HCT116 (cell line): ENCODE measurements at regions not wholly inside any gene's neighbourhood (a gene's known extent, or its start where the extent isn't known, plus 50 kb on each side); places are given as distances from the start of the nearest gene placed in this dataset.
A peak's percentile ranks its signal among the peaks of the same experiment; 100 is the strongest.

Experiments used
- ATAC-seq: fragments of 200-7000 bp; cut with Tn5 transposase; 2 replicates; pipeline ENCODE4 v1.9.1; 2020; ENCODE audit warnings: mild to moderate bottlenecking, moderate library complexity
- BruUV-seq: library from RNA; stranded (reverse); fragments of 400-500 nt; replicated peaks from 2 replicates; lab custom pipeline; 2021; lab: Mats Ljungman, UMichigan
- CTCF ChIA-PET: fragments of 300-600 bp; sonication (Branson Sonifier 250); formaldehyde crosslinking; loops from one replicate; lab custom pipeline; 2021; ENCODE audit warnings: antibody characterized with exemption; lab: Charles Lee
- POLR2A ChIA-PET: fragments of 300-600, 350-600 bp; sonication (Branson Sonifier 250); formaldehyde crosslinking; loops from one replicate; lab custom pipeline; 2021; ENCODE audit warnings: antibody characterized with exemption; lab: Charles Lee
- RAD21 ChIA-PET, 2 experiments: fragments of 300-600 bp; sonication (Branson Sonifier 250); formaldehyde crosslinking; loops; one replicate each; lab custom pipeline; 2023; ENCODE audit warnings: low total read pairs in 2 of 2; ENCODE audit not compliant: uncharacterized antibody in 2 of 2, unreplicated experiment in 2 of 2, low non-redundant PET in 1 of 2; lab: Charles Lee
- DNase-seq: peaks from one replicate; pipeline ENCODE4 v3.0.0-alpha.2; 2010; ENCODE audit warnings: low read depth, low spot score
- H2AFZ ChIP-seq: fragments of 200-600 bp; shearing (Covaris generic), sonication (generic); 2 replicates; pipeline ENCODE4 v1.6.1; 2017; ENCODE audit warnings: low read depth, mixed run types, mixed read lengths, antibody characterized with exemption, low read length; ENCODE audit not compliant: poor library complexity, severe bottlenecking
- H3K27ac ChIP-seq: 2 replicates; pipeline ENCODE4 v1.5.1; 2012; ENCODE audit warnings: low read depth, low read length
- H3K27me3 ChIP-seq: fragments of 200-600 bp; sonication (generic); 2 replicates; pipeline ENCODE4 v1.6.1; 2016; ENCODE audit warnings: mixed run types, low read length, mixed read lengths; ENCODE audit not compliant: insufficient read depth
- H3K36me3 ChIP-seq, 2 experiments: fragments of 200-500 bp in 1 of 2; fragments of 200-600 bp in 1 of 2; sonication (Bioruptor generic) in 1 of 2; sonication (generic) in 1 of 2; 2 replicates each; pipeline versions ENCODE4 v1.5.1 to v1.6.1; 2014 to 2016; ENCODE audit warnings: low read length in 2 of 2, inconsistent platforms in 1 of 2, mixed read lengths in 1 of 2, mixed run types in 1 of 2; ENCODE audit not compliant: insufficient read depth in 2 of 2, control insufficient read depth in 1 of 2
- H3K4me1 ChIP-seq, 2 experiments: fragments of 200-600 bp in 1 of 2; sonication (generic) in 1 of 2; 2 replicates each; pipeline versions ENCODE4 v1.5.1 to v1.6.1; 2012 to 2017; ENCODE audit warnings: low read length in 2 of 2, inconsistent platforms in 1 of 2, mild to moderate bottlenecking in 1 of 2, mixed read lengths in 1 of 2, mixed run types in 1 of 2, moderate library complexity in 1 of 2; ENCODE audit not compliant: insufficient read depth in 2 of 2, control insufficient read depth in 1 of 2
- H3K4me2 ChIP-seq: fragments of 200-600 bp; sonication (generic); 2 replicates; pipeline ENCODE4 v1.6.1; 2017; ENCODE audit warnings: mixed run types, low read length, mixed read lengths
- H3K4me3 ChIP-seq, 2 experiments: fragments of 200-600 bp in 1 of 2; sonication (generic) in 1 of 2; replicated peaks in 1 of 2; 2 replicates each; pipeline ENCODE4 v1.5.1; 2011 to 2016; ENCODE audit warnings: low read length in 2 of 2, control low read depth in 1 of 2, low read depth in 1 of 2, mild to moderate bottlenecking in 1 of 2, mixed read lengths in 1 of 2, mixed run types in 1 of 2
- H3K79me2 ChIP-seq: fragments of 200-600 bp; sonication (generic); 2 replicates; pipeline ENCODE4 v1.6.1; 2017; ENCODE audit warnings: mild to moderate bottlenecking, mixed run types, low read length, moderate library complexity, mixed read lengths; ENCODE audit not compliant: insufficient read depth
- H3K9ac ChIP-seq: fragments of 200-600 bp; sonication (generic); 2 replicates; pipeline ENCODE4 v1.6.1; 2016; ENCODE audit warnings: low read length, mixed read lengths
- H3K9me2 ChIP-seq: fragments of 200-600 bp; sonication (generic), shearing (Covaris generic); 2 replicates; pipeline ENCODE4 v1.6.1; 2017; ENCODE audit warnings: mixed run types, mild to moderate bottlenecking, moderate library complexity; ENCODE audit not compliant: insufficient read depth
- H3K9me3 ChIP-seq, 2 experiments: fragments of 200-500 bp in 1 of 2; fragments of 200-600 bp in 1 of 2; sonication (Bioruptor generic) in 1 of 2; sonication (generic) in 1 of 2; 2 replicates each; pipeline ENCODE4 v1.6.1; 2014 to 2017; ENCODE audit warnings: low read length in 2 of 2, mixed read lengths in 2 of 2, inconsistent platforms in 1 of 2, low read depth in 1 of 2, mild to moderate bottlenecking in 1 of 2, mixed run types in 1 of 2, moderate library complexity in 1 of 2; ENCODE audit not compliant: control insufficient read depth in 1 of 2, insufficient read depth in 1 of 2
- H4K20me1 ChIP-seq: fragments of 200-600 bp; sonication (generic), shearing (Covaris generic); 2 replicates; pipeline ENCODE4 v1.6.1; 2017; ENCODE audit warnings: mixed run types, mild to moderate bottlenecking, moderate library complexity; ENCODE audit not compliant: insufficient read depth
- CBX3 ChIP-seq: IDR thresholded peaks from 2 replicates; pipeline ENCODE4 v1.6.1; 2012; ENCODE audit warnings: low read depth
- CEBPB ChIP-seq: IDR thresholded peaks from 2 replicates; pipeline ENCODE4 v1.6.1; 2012; ENCODE audit warnings: low read depth
- CTCF ChIP-seq, 3 experiments: fragments of 200-600 bp in 1 of 3; sonication (generic) in 1 of 3; IDR thresholded peaks in 2 of 3; conservative IDR thresholded peaks in 1 of 3; 2 replicates each; pipeline ENCODE4 v1.5.1; 2012 to 2017; ENCODE audit warnings: low read depth in 2 of 3, low read length in 2 of 3, antibody characterized with exemption in 1 of 3, borderline replicate concordance in 1 of 3, control low read depth in 1 of 3, mild to moderate bottlenecking in 1 of 3, mixed read lengths in 1 of 3, mixed run types in 1 of 3, moderate library complexity in 1 of 3; ENCODE audit not compliant: insufficient read depth in 1 of 3
- EGR1 ChIP-seq: IDR thresholded peaks from 2 replicates; pipeline ENCODE4 v1.6.1; 2012; ENCODE audit warnings: low read depth
- ELF1 ChIP-seq: IDR thresholded peaks from 2 replicates; pipeline ENCODE4 v1.6.1; 2012; ENCODE audit warnings: low read depth, borderline replicate concordance
- EZH2 ChIP-seq: fragments of 200-600 bp; sonication (generic); IDR thresholded peaks from 2 replicates; pipeline ENCODE4 v1.6.1; 2017; ENCODE audit warnings: antibody characterized with exemption, mixed run types
- POLR2A ChIP-seq: IDR thresholded peaks from 2 replicates; pipeline ENCODE4 v1.7.0; 2011; ENCODE audit warnings: borderline replicate concordance; ENCODE audit not compliant: insufficient read depth, insufficient read length; ENCODE audit errors: extremely low read depth
- POLR2AphosphoS5 ChIP-seq: IDR thresholded peaks from 2 replicates; pipeline ENCODE4 v1.6.1; 2011; ENCODE audit warnings: mild to moderate bottlenecking, low read depth, low read length, moderate library complexity
- RAD21 ChIP-seq: IDR thresholded peaks from 2 replicates; pipeline ENCODE4 v1.6.1; 2012; ENCODE audit warnings: low read depth, mild to moderate bottlenecking
- SIN3A ChIP-seq: IDR thresholded peaks from 2 replicates; pipeline ENCODE4 v1.6.1; 2012; ENCODE audit warnings: low read depth
- SP1 ChIP-seq: IDR thresholded peaks from 2 replicates; pipeline ENCODE4 v1.6.1; 2012; ENCODE audit warnings: low read depth
- SRF ChIP-seq: IDR thresholded peaks from 2 replicates; pipeline ENCODE4 v1.6.1; 2012; ENCODE audit warnings: low read depth
- ZBTB33 ChIP-seq: IDR thresholded peaks from 2 replicates; pipeline ENCODE4 v1.6.1; 2011; ENCODE audit warnings: mild to moderate bottlenecking, low read length, moderate library complexity; ENCODE audit not compliant: insufficient replicate concordance; ENCODE audit errors: extremely low read depth
- intact Hi-C: fragments of 100-400 bp; cut with micrococcal nuclease; formaldehyde crosslinking; loops from 2 replicates; pipeline ENCODE4 v1.10.0; 2022
- TF ChIP-seq, protein P1 (sequence below): IDR thresholded peaks from 2 replicates; pipeline ENCODE4 v1.6.1; 2012
- TF ChIP-seq, protein P2 (sequence below): IDR thresholded peaks from 2 replicates; pipeline ENCODE4 v1.6.1; 2012

GRCh38 chr3:194206320-194206719 is 70.4 kb downstream of the HES1 start:
- Histone ChIP-seq H3K9me3 (no peaks in the 10 kb centered on the region), H2AFZ (peak overlapping the region; percentile 68), H3K36me3 (no peaks in the 10 kb centered on the region), H3K4me2 (peak overlapping the region; percentile 46), H4K20me1 (no peaks in the 10 kb centered on the region), H3K27me3 (no peaks in the 10 kb centered on the region), H3K4me1 (peaks cover 10 to 25% of the 10 kb centered on the region in 2 experiments; a peak in 3 of 4 replicates), H3K27ac (no peak overlapping the region), H3K9me2 (no peaks in the 10 kb centered on the region), H3K4me3 (no peak overlapping the region), H3K79me2 (no peaks in the 10 kb centered on the region), H3K9ac (no peak overlapping the region)
- intact Hi-C loops: no loop called here
- POLR2A ChIA-PET: no interaction called here
- ATAC-seq: no peak
- RAD21 ChIA-PET: no interaction called here
- no peak for TF ChIP-seq ELF1
- no peak for TF ChIP-seq ZBTB33
- no peak for TF ChIP-seq SIN3A
- no peak for TF ChIP-seq SRF
- TF ChIP-seq, protein P1, sequence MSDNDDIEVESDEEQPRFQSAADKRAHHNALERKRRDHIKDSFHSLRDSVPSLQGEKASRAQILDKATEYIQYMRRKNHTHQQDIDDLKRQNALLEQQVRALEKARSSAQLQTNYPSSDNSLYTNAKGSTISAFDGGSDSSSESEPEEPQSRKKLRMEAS: no peak
- TF ChIP-seq EGR1: no peak
- TF ChIP-seq SP1: no peak
- no peak for TF ChIP-seq POLR2A
- TF ChIP-seq, protein P2, sequence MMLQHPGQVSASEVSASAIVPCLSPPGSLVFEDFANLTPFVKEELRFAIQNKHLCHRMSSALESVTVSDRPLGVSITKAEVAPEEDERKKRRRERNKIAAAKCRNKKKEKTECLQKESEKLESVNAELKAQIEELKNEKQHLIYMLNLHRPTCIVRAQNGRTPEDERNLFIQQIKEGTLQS: no peak
- TF ChIP-seq RAD21: no peak
- no peak for TF ChIP-seq CEBPB
- no peak for TF ChIP-seq EZH2
- TF ChIP-seq CTCF (IDR thresholded peaks at IDR 0.05 in 2 of 3, conservative IDR thresholded peaks at IDR 0.05 in 1 of 3; ENCODE audit: borderline replicate concordance in 1 of 3, insufficient read depth in 1 of 3, low read depth in 2 of 3, low read length in 2 of 3): no peak
- no peak for TF ChIP-seq CBX3
- no peak for TF ChIP-seq POLR2AphosphoS5
- BruUV-seq: no TSS peak
- no peak for DNase-seq
- CTCF ChIA-PET: no interaction called here
